HG03045 (cell line): ENCODE measurements at regions not wholly inside any gene's neighbourhood (a gene's known extent, or its start where the extent isn't known, plus 50 kb on each side); places are given as distances from the start of the nearest gene placed in this dataset.
"Not testable (repeated sequence)": the region's sequence is repeated elsewhere in the genome, so short reads cannot be mapped to it uniquely, and the experiment has no call there.

Experiments used
- ATAC-seq: cut with Tn5 transposase; IDR thresholded peaks from one replicate; pipeline ENCODE4 v1.9.1; 2021; ENCODE audit warnings: mild to moderate bottlenecking, moderate library complexity; ENCODE audit not compliant: unreplicated experiment

- no peak for ATAC-seq
These were observed 400.6 kb upstream of the CHST9 start for GRCh38 chr18:27585602-27586173.

- no peak for ATAC-seq
These were observed 398.4 kb upstream of the CHST9 start for GRCh38 chr18:27583466-27583865.

- no peak for ATAC-seq
These were observed 397.8 kb upstream of the CHST9 start for GRCh38 chr18:27582760-27583412.

GRCh38 chr18:27581296-27581904 is 396.3 kb upstream of the CHST9 start:
- no peak for ATAC-seq

- ATAC-seq = no peak
These were observed 394.3 kb upstream of the CHST9 start for GRCh38 chr18:27579364-27579763.

GRCh38 chr18:27577752-27578151 is 392.6 kb upstream of the CHST9 start:
- no peak for ATAC-seq

GRCh38 chr18:27577265-27577664 is 392.2 kb upstream of the CHST9 start:
- no peak for ATAC-seq

- ATAC-seq = no peak
These were observed 382.3 kb upstream of the CHST9 start for GRCh38 chr18:27567434-27567833.

GRCh38 chr18:27564066-27564465 is 379.0 kb upstream of the CHST9 start:
- no peak for ATAC-seq

- no peak for ATAC-seq
These were observed 373.5 kb upstream of the CHST9 start for GRCh38 chr18:27558388-27559155.

GRCh38 chr18:27556741-27557140 is 371.6 kb upstream of the CHST9 start:
- no peak for ATAC-seq

GRCh38 chr18:27549335-27550039 is 364.4 kb upstream of the CHST9 start:
- ATAC-seq = no peak

GRCh38 chr18:27546991-27547390 is 361.9 kb upstream of the CHST9 start:
- no peak for ATAC-seq

GRCh38 chr18:27544206-27544605 is 359.1 kb upstream of the CHST9 start:
- ATAC-seq = no peak

GRCh38 chr18:27541293-27541692 is 356.2 kb upstream of the CHST9 start:
- no peak for ATAC-seq

GRCh38 chr18:27540111-27540510 is 355.0 kb upstream of the CHST9 start:
- ATAC-seq = no peak

- no peak for ATAC-seq
These were observed 343.9 kb upstream of the CHST9 start for GRCh38 chr18:27528925-27529521.

GRCh38 chr18:27527856-27528255 is 342.7 kb upstream of the CHST9 start:
- ATAC-seq = no peak

GRCh38 chr18:27520401-27520800 is 335.3 kb upstream of the CHST9 start:
- no peak for ATAC-seq

GRCh38 chr18:27510036-27510633 is 325.0 kb upstream of the CHST9 start:
- ATAC-seq = not testable (repeated sequence)
